HG02852 (cell line): ENCODE measurements at regions not wholly inside any gene's neighbourhood (a gene's known extent, or its start where the extent isn't known, plus 50 kb on each side); places are given as distances from the start of the nearest gene placed in this dataset.
A peak's percentile ranks its signal among the peaks of the same experiment; 100 is the strongest.

ENCODE experiments used
- ATAC-seq: cut with Tn5 transposase; IDR thresholded peaks from one replicate; pipeline ENCODE4 v1.9.1; 2021; ENCODE audit warnings: mild to moderate bottlenecking, moderate library complexity; ENCODE audit not compliant: unreplicated experiment

DNA sequence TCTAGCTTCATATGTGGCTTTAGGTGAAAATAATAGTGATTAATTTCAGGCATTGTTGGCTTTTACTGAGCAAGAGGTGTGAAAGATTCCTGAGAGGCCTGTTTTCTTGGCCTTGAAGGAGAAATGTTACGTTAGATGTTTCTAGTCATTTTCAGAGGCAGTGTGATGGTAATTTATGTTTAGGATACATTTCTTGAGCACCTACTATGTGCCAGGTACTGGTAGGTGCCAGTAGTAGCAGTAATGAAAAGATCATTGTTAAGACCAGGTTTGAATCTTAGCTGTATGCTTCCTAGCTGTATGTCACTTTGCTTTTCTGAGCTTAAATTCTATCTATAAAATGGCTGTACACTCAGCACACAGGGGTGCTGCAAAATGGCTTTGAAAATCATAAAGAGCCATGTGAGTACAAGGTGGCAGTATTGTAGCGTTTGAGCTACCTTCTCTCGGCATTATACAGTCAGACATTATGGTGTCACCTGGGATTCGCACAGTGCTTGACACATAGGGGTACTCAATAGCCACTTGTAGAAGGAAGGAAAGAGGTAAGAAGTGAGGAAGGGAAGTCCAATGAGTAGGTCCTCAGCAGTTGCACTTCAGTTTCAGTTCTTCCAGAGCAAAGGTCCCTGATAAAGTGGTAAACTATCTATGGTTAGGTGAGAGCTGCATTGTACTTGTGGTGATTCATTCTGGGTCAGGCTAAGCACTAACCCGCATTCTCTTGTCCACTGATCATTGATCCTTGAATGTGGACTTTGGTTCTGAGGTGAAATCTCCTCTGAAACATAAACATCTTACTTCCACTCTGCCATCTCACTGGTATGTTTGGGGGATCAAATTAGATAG, 166.5 kb upstream of the NR3C1 start:
- no peak for ATAC-seq

DNA sequence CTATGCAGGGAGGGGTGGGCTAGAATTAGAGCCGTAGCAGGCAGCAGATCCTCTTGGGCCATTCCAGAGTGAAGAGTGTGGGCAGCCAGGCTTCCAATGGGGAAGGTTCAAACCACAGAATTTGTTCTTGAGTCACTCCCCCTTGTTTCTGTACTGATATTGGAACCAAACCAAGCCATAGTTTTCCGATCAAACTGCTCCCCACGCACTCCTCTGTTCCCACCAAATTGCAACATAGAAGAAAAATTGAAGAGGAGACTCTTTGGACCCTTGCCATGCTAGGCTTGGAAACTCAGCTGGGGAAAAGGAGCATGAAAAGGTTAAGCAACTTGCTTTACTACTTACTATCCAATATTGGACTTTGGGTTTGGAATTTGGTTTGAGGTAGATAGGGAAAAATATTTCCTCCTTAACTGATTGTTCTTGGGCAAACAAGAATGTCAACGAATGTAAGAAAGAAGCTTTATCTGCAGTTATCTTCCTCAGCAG, 165.8 kb upstream of the NR3C1 start:
- no peak for ATAC-seq

DNA sequence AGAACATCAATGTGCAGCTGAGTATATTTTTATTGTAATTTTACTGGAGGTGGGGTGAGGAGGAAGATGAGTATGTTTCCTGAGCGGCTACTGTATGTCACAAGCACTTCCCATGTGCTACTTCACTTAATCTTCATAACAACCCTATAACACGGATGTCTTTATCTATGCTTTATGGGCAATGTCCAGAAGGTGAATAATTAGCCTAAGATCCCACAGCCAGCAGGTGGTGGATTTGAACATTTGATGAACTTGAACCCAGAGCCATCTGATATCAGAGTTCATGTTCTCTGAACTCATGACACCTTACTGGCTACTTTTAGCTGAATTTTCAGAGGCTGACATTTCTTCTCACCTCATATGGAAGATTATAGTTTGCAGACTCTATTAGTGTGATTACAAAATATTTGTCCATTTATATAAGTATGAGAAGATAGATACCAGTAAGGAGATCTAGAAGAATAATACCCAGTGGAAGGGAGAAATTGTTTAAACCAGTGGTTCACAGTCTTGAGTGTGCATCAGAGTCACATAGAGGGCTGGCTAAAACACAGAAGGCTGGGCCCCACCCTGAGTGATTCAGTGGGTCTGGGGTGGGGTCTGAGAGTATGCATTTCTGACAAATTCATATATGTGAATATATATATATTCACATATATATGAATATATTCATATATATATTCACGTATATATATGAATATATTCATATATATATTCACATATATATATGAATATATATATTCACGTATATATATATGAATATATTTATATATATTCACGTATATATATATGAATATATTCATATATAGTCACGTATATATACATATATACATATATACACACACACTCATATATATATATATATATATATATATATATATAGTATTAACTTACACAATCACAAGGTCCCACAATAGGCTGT, 164.4 kb upstream of the NR3C1 start:
- no peak for ATAC-seq

DNA sequence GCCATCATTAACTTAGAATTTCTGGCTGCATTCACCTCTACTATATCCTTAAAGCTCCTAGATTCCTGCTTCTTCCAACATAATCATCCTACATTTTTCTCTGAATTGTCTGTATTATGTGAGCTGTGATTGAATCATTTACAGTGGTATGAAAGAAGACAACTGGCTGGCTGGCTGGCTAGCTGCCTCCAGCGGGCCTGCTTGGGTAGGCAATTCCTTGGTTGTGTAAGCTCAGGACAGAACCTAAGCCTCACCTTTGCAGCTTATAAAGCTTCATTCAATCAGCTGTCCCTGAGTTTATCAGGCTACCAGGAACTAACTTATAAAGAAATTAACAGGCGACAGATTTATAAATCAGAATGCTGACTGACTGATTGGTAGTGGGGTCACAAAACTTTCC, 162.7 kb upstream of the NR3C1 start:
- ATAC-seq, result no peak

DNA sequence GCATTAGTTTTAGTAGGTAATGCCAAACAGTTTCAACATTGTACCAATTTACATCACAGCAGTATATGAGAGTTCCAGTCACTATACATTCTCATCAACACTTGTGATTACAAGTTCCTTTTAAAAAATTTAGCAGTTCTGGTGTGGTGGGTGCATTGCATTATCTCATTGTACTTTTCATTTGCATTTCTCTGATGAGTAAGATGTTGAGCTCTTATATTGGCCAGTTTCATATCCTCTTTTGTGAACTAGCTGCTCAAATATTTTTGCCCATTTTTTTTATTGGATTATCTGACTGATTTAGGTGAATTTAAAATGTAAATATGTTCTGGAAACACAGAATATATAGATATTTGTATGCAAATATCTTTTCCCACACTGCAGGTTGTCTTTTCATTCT, 160.9 kb upstream of the NR3C1 start:
- peak; percentile 100 for ATAC-seq

DNA sequence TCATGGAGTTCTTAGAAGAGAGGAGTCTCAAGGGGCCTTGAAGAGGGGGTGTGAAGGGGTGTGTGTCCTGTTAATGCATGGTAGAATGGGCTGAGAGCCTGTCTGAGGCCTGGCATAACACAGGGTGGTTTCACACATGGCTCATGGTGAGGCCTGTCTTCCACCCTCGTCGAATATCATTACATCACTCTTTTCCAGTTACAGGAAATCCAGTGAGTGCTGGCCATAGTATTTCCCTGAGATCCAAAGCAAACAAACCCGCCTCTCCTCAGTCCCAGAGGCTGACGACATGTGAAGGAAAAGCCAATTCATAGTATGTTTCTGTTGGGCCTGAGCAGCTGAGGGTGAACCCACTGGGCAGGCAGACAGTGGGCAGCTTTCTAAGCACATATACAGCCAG, 159.4 kb upstream of the NR3C1 start:
- no peak for ATAC-seq

DNA sequence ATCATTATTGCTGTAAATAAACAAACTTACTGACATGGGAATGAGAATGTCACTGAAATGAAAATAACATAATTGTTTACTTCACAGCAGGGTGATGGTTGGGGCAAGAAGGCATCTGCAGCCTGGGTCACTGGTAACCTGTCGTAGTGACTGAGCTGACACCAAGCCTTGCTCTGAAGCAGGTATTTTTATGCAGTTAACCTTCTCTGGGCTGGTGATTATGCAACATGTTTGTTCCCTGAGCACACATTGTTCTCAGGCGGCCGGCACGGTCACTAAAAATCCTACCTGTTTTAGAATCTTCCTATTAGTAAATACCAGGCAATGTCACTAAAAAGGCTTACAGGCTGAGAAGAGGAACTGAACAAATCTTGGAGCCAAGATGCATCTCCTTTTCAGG, 157.7 kb upstream of the NR3C1 start:
- no peak for ATAC-seq

DNA sequence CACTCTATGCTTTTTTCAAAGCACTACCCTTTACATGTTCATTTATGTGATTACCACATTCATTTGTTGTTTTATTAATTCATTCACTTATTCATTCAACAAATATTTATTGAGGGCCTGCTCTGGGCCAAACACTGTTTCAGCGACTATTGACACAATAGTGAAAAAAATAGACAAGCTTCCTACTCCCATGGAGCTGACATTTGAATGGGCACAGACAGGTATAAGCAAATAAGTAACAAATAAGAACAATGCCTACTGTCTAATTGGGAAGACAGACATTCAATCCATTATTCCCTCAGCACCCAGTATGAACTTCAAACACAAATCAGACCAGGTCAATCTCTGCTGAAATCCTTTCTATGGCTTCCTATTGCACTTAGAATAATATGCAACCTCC, 156.9 kb upstream of the NR3C1 start:
- no peak for ATAC-seq

DNA sequence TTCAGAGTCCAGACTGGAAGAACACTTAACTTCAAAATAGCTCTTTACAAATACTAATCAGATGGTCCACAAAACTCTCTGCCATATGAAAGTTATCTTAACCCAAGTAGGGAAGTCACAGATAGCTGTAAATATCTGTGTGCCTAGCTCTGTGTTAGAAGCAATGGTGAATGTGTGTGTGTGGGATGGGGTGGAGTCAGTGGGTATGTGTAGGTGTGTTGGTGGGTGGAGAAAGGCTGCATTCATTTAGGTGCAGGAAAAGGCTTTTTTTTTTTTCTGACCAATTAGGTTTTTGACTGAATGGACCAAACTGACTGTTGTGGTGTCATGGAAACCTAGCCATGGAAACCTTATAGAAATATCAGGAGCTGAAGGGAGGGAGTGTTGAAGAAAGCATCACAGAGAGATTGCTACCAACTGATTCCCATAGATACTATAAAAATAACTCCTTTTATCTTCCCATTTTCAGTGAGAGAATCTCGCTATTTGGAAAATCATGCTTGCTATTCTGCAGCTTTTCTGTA, 156.2 kb upstream of the NR3C1 start:
- ATAC-seq, result no peak

DNA sequence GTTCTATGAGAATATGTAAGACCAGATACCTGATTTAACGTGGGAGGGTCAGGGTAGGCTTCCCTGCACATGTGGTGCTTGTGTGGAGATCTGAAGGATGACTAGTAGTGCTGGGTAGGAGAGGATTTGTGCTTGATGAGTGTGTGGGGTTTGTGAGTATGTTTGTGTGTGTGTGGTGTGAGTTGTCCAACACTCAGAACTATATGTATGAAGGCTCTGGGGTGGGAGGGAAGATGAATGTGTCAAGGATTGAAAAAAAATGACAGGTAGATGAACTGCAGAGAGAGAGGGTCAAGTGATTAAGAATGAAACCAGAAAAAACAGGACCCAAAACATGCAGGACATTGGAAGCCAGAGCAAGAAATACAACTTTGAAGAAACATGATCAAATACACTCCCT, 154.6 kb upstream of the NR3C1 start:
- ATAC-seq, result no peak

DNA sequence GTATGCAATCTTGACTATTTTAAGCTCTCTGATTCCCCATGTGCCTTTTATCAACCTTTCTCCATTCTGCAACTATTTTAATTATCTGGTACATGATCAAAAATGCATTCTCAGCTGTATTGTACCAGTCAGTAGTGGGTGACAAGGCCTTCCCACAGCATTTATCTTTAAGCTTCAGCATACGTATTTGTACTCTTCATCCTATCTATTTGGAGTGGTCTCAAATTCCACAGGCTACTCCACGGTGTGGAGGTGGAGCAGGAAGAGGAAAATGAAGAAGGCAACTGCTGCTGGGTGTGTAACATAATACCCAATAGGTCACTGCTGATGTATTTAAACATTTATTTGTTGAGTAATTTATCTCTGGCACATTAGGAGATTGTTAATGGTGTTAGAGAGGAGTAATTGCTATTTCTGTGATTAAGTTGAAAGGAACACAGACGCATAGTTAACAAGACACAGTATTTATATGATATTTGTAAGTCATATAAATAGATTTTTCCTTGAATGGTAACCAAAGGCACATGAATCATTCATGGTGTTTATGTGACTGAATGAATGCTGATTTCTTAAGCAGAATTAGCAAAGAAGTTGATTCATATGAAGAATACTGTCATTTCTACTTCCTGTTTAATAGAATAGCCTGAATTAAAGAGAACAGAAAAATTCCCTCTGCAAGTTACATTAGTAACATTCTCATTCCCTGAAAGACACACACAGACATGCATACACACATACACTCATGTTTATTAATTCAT, 153.8 kb upstream of the NR3C1 start:
- ATAC-seq, result peak; percentile 74

DNA sequence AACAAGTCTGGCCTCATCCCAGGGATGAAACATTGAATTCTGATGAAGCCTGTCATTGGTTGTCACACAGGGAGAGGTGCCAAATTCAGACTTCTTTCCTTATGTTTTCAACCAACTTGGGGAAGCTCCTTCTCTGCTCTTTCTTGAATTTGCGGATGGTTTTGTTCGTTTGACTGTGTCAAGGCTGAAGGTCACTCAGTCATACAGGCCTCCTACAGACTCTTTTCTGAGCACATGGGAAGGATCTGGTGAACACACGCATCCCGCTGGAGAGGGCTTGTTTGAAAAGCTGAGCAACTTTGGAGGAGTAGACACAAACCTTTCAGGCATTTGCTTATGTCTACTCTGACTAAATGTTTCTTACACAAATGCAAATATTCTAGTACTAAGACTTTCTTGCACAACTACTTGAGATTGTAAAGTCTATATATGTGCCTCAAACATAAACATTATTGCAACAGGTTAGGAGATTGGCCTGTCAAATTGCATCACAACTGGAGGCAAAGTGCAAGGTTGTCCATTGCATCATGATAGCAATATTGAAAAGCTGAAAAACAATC, 151.5 kb upstream of the NR3C1 start:
- ATAC-seq, result no peak

DNA sequence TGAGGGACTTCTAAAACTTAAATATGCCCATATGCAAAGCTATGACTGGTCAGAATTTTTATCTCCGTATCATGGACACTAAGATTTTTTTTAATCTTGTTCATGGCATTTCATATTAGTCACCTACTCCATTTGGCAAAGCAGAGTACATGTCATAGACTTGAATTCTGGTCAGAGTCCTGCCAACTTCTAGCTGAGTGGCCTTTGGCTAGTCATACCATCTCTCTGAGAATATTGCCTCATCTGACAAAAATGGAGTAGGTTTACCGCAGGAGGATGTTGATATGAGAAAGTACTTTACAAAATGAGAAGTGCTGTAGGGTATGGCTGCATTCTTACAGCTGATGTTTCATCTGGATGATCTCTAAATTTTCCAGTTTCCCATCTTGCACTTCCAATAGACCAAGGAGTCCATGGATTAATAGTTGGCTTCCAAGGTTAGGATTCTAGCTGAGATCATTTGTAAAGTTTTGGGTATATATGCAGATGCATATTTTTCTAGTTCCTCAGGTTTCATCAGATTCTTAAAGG, 150.8 kb upstream of the NR3C1 start:
- ATAC-seq, result no peak

DNA sequence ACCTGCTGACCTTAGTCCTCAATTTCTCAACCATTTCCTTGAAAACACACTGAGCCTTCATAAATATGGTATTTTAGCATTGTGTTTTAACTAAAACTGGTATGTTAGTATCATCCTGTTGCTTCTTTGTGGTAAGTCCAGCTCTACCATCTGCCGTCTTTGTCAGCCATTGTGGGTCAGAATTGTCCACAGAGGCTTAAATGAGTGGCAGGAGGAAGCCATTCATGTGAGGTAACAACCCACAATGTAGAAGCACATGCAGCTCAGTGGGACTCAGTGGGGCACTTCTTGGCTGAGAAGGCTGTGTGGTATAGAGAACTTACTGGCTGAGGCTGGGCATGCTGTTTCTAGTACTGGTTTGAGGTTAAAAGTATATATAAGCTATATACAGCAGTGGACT, 149.2 kb upstream of the NR3C1 start:
- ATAC-seq, result no peak

DNA sequence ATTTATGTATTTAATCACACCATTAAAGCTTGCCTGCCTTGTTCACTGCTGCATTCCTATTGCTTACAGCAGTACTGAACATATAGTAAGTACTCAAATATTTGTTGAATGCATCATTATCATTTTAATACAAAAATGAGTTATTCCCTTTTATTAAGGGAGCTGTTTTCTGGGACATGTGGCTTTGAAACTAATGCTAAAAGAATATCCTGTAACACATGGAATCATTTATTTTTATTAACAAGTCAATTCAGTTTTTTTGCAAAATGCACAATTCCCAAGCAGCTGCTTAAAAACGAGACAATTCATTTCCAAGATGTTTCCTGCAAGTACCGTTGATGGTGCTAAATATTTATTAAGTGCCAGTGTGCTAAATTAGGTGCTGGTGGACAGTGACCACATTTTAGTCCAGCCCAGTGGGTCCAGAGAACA, 148.3 kb upstream of the NR3C1 start:
- no peak for ATAC-seq

DNA sequence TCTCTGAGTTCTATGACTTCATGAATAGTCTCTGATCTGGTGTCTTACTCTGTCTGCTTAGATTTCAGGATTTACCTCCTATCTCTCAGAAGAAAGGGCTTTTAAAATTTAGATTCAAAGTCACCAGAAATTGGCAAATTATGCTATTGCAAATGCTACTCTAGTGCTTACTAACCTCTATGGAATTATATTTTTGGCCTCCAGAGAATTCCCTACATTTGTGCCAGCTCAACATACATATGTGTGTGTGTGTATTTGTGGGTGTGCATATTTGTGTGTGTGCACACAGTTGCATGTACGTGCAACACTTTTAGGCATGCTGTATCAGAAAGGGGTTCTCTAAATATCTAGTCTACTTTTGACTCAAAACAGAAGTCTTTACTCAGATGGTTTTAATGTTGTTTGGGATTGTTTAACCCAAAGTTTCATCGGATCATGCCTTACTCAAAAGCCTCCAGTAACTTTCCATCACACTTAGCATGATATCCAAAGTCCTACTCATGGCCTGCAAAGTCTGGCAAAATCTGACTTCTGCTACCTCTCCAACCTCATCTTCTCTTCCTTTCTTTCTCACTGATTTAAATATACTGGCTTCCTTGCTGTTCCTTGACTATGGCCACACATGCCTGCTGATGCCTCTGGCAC, 147.6 kb upstream of the NR3C1 start:
- no peak for ATAC-seq

DNA sequence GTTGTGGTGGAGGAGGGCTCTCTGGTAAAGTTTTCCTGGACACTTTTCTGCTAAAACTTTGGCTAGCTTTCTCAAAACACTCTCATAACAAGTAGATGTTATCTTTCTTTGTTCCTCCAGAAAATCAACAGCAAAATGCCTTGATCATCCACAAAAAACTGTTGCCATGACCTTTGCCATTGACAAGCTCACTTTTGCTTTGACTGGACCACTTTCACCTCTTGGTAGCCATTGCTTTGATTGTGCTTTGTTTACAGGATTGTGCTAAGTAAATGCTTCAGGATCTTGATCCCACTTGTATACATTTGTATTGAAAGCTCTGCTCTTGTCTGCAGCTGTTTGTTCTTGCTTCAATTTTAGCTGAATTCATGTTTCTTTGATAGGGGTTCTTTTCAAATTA, 143.9 kb upstream of the NR3C1 start:
- ATAC-seq, result no peak

DNA sequence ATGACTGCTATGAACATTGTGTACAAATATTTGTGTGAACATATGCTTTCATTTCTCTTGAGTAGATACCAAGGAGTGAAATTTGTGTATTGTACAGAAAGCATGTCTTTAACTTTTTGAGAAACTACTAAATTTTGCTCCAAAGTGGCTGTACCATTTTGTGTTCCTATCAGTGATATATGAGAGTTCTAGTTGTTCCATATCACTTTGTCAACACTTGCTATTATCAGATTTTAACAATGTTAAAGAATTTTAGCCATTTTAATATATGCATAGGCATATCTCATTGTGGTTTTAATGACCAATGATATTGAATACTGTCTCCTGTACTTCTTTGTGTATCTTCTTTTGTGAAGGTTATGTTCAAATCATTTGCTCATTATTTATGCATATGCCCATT, 142.9 kb upstream of the NR3C1 start:
- ATAC-seq, result no peak

DNA sequence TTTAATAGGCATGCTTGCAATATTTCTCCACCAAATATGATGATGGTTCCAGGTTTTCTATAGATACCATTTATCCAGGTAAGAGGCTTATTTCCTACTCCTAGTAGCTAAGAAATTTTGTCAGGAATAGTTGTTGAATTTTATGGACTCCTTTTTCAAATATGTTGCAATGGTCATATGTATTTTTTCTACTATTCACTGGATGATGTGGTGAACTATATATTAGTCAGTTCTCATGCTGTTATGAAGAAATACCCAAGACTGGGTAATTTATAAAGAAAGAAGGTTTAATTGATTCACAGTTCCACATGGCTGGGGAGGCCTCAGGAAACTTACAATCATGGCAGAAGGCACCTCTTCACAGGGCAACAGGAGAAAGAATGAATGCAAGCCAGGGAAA, 141.1 kb upstream of the NR3C1 start:
- ATAC-seq, result no peak
